ENCODE measurements at regions not wholly inside any gene's neighbourhood (a gene's known extent, or its start where the extent isn't known, plus 50 kb on each side); places are given as distances from the start of the nearest gene placed in this dataset.

GRCh38 chr14:56979936-56980335 is 169.7 kb upstream of the OTX2 start:
- TF ChIP-seq CTCF (IDR thresholded peaks at IDR 0.05), result no peak
- Histone ChIP-seq H3K27me3 (no peaks in the 10 kb centered on the region), H3K36me3 (no peaks in the 10 kb centered on the region), H3K4me1 (no peaks in the 10 kb centered on the region), H3K9me3 (no peaks in the 10 kb centered on the region), H3K27ac (no peak overlapping the region), H3K4me3 (no peak overlapping the region)
- no peak for DNase-seq (ENCODE audit: low spot score)

DNA sequence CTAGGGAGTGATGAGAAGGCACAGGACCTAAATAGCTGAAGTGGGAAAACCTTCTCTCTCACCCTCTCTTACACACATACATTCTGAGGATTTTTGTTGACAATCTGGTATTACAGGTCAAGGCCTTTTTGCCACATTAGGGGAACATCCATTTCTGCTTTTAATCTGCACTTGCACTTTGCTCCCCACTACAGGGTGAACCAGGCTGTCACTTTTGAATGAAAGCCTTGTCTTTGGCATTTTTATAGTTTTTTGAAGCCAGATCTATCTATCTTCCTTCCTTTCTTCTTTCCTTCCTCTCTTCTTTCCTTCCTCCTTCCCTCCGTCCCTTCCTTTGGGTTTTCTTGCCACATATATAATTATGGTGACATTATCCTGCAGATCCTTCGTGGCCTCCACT is 165.9 kb upstream of the OTX2 start:
- no peaks in the 10 kb centered on the region for H3K4me1 ChIP-seq
- H3K36me3 ChIP-seq, result no peaks in the 10 kb centered on the region
- H3K4me3 ChIP-seq, result no peak overlapping the region
- no peaks in the 10 kb centered on the region for H3K9me3 ChIP-seq
- no peak for DNase-seq (ENCODE audit: low spot score)
- no peak for TF ChIP-seq CTCF (IDR thresholded peaks at IDR 0.05)
- no peak overlapping the region for H3K27ac ChIP-seq
- no peaks in the 10 kb centered on the region for H3K27me3 ChIP-seq

DNA sequence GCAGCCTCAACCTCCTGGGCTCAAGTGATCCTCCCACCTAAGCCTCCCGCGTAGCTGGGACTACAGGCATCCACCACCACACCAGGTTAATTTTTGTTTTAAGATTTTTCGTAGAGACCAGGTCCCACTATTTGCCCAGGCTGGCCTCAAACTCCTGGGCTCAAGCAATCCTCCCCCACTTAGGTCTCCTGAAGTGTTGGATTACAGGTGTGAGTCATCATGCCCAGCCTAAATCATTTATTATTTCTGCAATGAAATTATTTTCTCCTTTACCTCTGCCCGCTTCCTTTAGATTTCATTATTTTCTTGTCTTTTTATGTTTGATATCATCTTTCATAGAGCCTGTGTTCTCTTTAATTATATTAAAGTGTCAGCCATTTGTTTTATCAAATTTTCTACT is 165.2 kb upstream of the OTX2 start:
- no peak for DNase-seq (ENCODE audit: low spot score)
- H3K36me3 ChIP-seq, result no peaks in the 10 kb centered on the region
- H3K9me3 ChIP-seq, result no peaks in the 10 kb centered on the region
- no peak overlapping the region for H3K4me3 ChIP-seq
- H3K27me3 ChIP-seq, result no peaks in the 10 kb centered on the region
- H3K4me1 ChIP-seq, result no peaks in the 10 kb centered on the region
- no peak for TF ChIP-seq CTCF (IDR thresholded peaks at IDR 0.05)
- no peak overlapping the region for H3K27ac ChIP-seq

DNA sequence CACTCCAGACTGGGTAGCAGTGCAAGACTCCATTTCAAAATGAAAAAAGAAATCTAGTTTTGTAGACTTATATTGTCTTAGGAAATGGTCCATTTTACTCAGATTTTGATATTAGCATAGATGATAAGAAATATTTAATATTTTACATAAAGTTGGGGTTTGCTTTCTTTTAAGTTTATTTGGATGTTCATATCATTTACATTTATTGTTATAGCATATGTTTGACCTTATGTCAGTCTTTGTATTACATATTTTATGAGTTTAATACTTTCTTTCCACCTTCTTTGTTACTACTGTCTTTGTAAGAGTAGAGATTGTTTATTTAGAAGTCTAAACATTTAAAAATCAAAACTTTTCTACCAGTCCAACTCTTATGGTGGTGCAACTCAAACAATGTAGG is 162.7 kb upstream of the OTX2 start:
- no peak for DNase-seq (ENCODE audit: low spot score)
- Histone ChIP-seq H3K36me3 (no peaks in the 10 kb centered on the region), H3K4me1 (no peaks in the 10 kb centered on the region), H3K9me3 (no peaks in the 10 kb centered on the region), H3K4me3 (no peak overlapping the region), H3K27ac (no peak overlapping the region), H3K27me3 (no peaks in the 10 kb centered on the region)
- no peak for TF ChIP-seq CTCF (IDR thresholded peaks at IDR 0.05)

DNA sequence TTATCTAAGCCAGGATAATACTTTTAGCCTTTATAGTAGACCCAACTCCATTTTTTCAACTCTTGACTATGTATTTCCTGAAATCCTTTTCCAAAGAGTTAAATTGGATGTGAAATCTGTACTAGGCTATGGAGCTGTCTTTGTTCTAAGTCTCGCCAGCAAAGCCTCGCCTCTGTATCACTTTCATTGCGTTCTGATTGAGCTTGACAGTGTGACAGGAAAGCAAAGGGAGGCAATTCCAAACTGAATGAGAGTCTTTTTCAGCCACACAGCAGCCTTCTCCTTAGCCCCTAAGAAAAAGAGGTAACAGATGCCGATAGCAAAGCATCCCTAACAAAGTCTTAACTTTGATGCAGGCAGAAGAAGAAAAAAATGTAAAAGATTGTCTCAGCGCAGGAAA is 154.6 kb upstream of the OTX2 start:
- no peak overlapping the region for H3K4me3 ChIP-seq
- no peaks in the 10 kb centered on the region for H3K9me3 ChIP-seq
- no peak for DNase-seq (ENCODE audit: low spot score)
- H3K27me3 ChIP-seq, result no peaks in the 10 kb centered on the region
- TF ChIP-seq CTCF (IDR thresholded peaks at IDR 0.05), result no peak
- no peaks in the 10 kb centered on the region for H3K36me3 ChIP-seq
- H3K27ac ChIP-seq, result no peak overlapping the region
- H3K4me1 ChIP-seq, result no peaks in the 10 kb centered on the region

GRCh38 chr14:56963381-56963780 is 153.1 kb upstream of the OTX2 start:
- DNase-seq (ENCODE audit: low spot score), result no peak
- no peak overlapping the region for H3K4me3 ChIP-seq
- H3K4me1 ChIP-seq, result no peaks in the 10 kb centered on the region
- no peak overlapping the region for H3K27ac ChIP-seq
- no peaks in the 10 kb centered on the region for H3K9me3 ChIP-seq
- TF ChIP-seq CTCF (IDR thresholded peaks at IDR 0.05), result no peak
- no peaks in the 10 kb centered on the region for H3K36me3 ChIP-seq
- no peaks in the 10 kb centered on the region for H3K27me3 ChIP-seq
